ENCODE measurements at regions not wholly inside any gene's neighbourhood (a gene's known extent, or its start where the extent isn't known, plus 50 kb on each side); places are given as distances from the start of the nearest gene placed in this dataset.

DNA sequence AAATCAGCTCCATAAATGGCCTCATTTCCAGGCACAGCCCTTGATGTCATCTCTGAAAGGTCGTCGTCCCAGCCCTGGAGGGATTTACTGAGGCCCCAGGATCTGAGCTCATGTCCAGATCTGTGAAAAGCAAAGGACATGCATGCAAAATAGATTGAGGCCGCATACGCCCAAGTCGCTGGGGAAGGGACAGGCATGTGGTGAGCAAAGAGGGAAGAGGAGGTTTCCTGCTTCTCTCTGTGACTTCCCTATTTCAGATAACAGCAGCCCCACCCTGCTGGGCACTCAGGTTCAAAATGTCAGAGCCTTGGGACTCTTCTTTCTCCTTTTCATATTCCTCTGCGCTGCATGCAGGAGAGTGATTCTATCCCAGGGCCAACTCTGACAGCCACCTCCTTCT, 197.2 kb downstream of the ADSS2 start:
- TF ChIP-seq, protein P1, sequence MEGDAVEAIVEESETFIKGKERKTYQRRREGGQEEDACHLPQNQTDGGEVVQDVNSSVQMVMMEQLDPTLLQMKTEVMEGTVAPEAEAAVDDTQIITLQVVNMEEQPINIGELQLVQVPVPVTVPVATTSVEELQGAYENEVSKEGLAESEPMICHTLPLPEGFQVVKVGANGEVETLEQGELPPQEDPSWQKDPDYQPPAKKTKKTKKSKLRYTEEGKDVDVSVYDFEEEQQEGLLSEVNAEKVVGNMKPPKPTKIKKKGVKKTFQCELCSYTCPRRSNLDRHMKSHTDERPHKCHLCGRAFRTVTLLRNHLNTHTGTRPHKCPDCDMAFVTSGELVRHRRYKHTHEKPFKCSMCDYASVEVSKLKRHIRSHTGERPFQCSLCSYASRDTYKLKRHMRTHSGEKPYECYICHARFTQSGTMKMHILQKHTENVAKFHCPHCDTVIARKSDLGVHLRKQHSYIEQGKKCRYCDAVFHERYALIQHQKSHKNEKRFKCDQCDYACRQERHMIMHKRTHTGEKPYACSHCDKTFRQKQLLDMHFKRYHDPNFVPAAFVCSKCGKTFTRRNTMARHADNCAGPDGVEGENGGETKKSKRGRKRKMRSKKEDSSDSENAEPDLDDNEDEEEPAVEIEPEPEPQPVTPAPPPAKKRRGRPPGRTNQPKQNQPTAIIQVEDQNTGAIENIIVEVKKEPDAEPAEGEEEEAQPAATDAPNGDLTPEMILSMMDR (IDR thresholded peaks at IDR 0.05) = no peak
- no peak for TF ChIP-seq EZH2phosphoT487 (IDR thresholded peaks at IDR 0.05)

Data from neural progenitor cell (in vitro differentiated cells).